IMR-90 (cell line): ENCODE measurements at regions not wholly inside any gene's neighbourhood (a gene's known extent, or its start where the extent isn't known, plus 50 kb on each side); places are given as distances from the start of the nearest gene placed in this dataset.

Experiments
- ATAC-seq: fragments of 200-7000 bp; cut with Tn5 transposase; 2 replicates; pipeline ENCODE4 v1.9.1; 2020; ENCODE audit warnings: low read depth, mild to moderate bottlenecking, moderate library complexity
- BruUV-seq: library from RNA; stranded (reverse); fragments of 400-500 nt; replicated peaks from 2 replicates; lab custom pipeline; 2021; lab: Mats Ljungman, UMichigan
- CTCF ChIA-PET: fragments of 300-600 bp; formaldehyde crosslinking; extraction: SDS; loops from one replicate; lab custom pipeline; 2021; ENCODE audit warnings: antibody characterized with exemption; lab: Yijun Ruan, JAX
- POLR2A ChIA-PET: fragments of 300-600 bp; sonication (Branson Sonifier 250); formaldehyde crosslinking; loops from one replicate; lab custom pipeline; 2022; ENCODE audit warnings: antibody characterized with exemption; ENCODE audit not compliant: unreplicated experiment; lab: Charles Lee
- DNase-seq: peaks from one replicate; pipeline ENCODE4 v3.0.0; 2013
- H2AFZ ChIP-seq: replicated peaks from 2 replicates; pipeline ENCODE3; 2013; ENCODE audit warnings: low read length, mild to moderate bottlenecking; ENCODE audit not compliant: poor library complexity
- H2AK5ac ChIP-seq: 2 replicates; pipeline ENCODE4 v1.6.1; 2013; ENCODE audit warnings: low read depth, low read length, inconsistent platforms
- H2AK9ac ChIP-seq: replicated peaks from 2 replicates; pipeline ENCODE3; 2013; ENCODE audit warnings: mild to moderate bottlenecking, low read depth, low read length, moderate library complexity; ENCODE audit not compliant: poor library complexity
- H2BK120ac ChIP-seq: 2 replicates; pipeline ENCODE4 v1.6.1; 2013; ENCODE audit warnings: low read depth, low read length, inconsistent platforms
- H2BK15ac ChIP-seq: 3 replicates; pipeline ENCODE4 v1.6.1; 2013; ENCODE audit warnings: low read depth, low read length, inconsistent platforms
- H2BK20ac ChIP-seq: 2 replicates; pipeline ENCODE4 v1.6.1; 2013; ENCODE audit warnings: low read depth, mild to moderate bottlenecking, inconsistent platforms, low read length, moderate library complexity
- H2BK5ac ChIP-seq: 2 replicates; pipeline ENCODE4 v1.6.1; 2013; ENCODE audit warnings: mild to moderate bottlenecking, low read depth, low read length, inconsistent platforms; ENCODE audit not compliant: poor library complexity, severe bottlenecking
- H3K14ac ChIP-seq: replicated peaks from 2 replicates; pipeline ENCODE4 v1.6.1; 2013; ENCODE audit warnings: low read depth, low read length, inconsistent platforms
- H3K18ac ChIP-seq: 2 replicates; pipeline ENCODE4 v1.6.1; 2013; ENCODE audit warnings: low read depth, low read length, control low read depth
- H3K23ac ChIP-seq: 2 replicates; pipeline ENCODE4 v1.6.1; 2013; ENCODE audit warnings: low read depth, low read length, inconsistent platforms
- H3K27ac ChIP-seq: 2 replicates; pipeline ENCODE4 v1.5.1; 2013; ENCODE audit warnings: mild to moderate bottlenecking, control low read depth, low read length; ENCODE audit not compliant: insufficient read depth
- H3K27me3 ChIP-seq: 2 replicates; pipeline ENCODE4 v1.6.1; 2013; ENCODE audit warnings: low read length; ENCODE audit not compliant: control insufficient read depth, insufficient read depth
- H3K36me3 ChIP-seq: 2 replicates; pipeline ENCODE4 v1.6.1; 2013; ENCODE audit warnings: low read length, mixed read lengths; ENCODE audit not compliant: control insufficient read depth, insufficient read depth
- H3K4ac ChIP-seq: 2 replicates; pipeline ENCODE4 v1.6.1; 2013; ENCODE audit warnings: low read depth, low read length, inconsistent platforms
- H3K4me1 ChIP-seq: 2 replicates; pipeline ENCODE4 v1.6.1; 2013; ENCODE audit warnings: low read length, mixed read lengths; ENCODE audit not compliant: control insufficient read depth, insufficient read depth
- H3K4me2 ChIP-seq: 2 replicates; pipeline ENCODE4 v1.6.1; 2013; ENCODE audit warnings: low read depth, mild to moderate bottlenecking, control low read depth, low read length, moderate library complexity
- H3K4me3 ChIP-seq: 2 replicates; pipeline ENCODE4 v1.5.1; 2013; ENCODE audit warnings: low read depth, mild to moderate bottlenecking, control low read depth, low read length, moderate library complexity; ENCODE audit not compliant: insufficient read depth
- H3K56ac ChIP-seq: 2 replicates; pipeline ENCODE4 v1.6.1; 2013; ENCODE audit warnings: low read length, inconsistent platforms; ENCODE audit not compliant: insufficient read depth; ENCODE audit errors: extremely low read depth
- H3K79me1 ChIP-seq, 2 experiments: 2 replicates each; pipeline ENCODE4 v1.6.1; 2013; ENCODE audit warnings: low read length in 2 of 2, inconsistent platforms in 1 of 2, low read depth in 1 of 2
- H3K9ac ChIP-seq: 2 replicates; pipeline ENCODE4 v1.6.1; 2013; ENCODE audit warnings: low read depth, low read length, control low read depth
- H3K9me1 ChIP-seq: 2 replicates; pipeline ENCODE4 v1.6.1; 2013; ENCODE audit warnings: low read length, inconsistent platforms; ENCODE audit not compliant: insufficient read depth
- H3K9me3 ChIP-seq: 2 replicates; pipeline ENCODE4 v1.6.1; 2013; ENCODE audit warnings: low read length; ENCODE audit not compliant: control insufficient read depth, insufficient read depth
- H4K20me1 ChIP-seq: 2 replicates; pipeline ENCODE4 v1.6.1; 2013; ENCODE audit warnings: low read length, inconsistent platforms; ENCODE audit not compliant: insufficient read depth
- H4K5ac ChIP-seq: 2 replicates; pipeline ENCODE4 v1.6.1; 2013; ENCODE audit warnings: mild to moderate bottlenecking, low read depth, low read length, control low read depth
- H4K8ac ChIP-seq, 2 experiments: 2 replicates each; pipeline ENCODE4 v1.6.1; 2013; ENCODE audit warnings: low read depth in 2 of 2, low read length in 2 of 2, control low read depth in 1 of 2, inconsistent platforms in 1 of 2
- H4K91ac ChIP-seq: 2 replicates; pipeline ENCODE4 v1.6.1; 2013; ENCODE audit warnings: low read depth, low read length, inconsistent platforms; ENCODE audit not compliant: insufficient read depth
- CTCF ChIP-seq: conservative IDR thresholded peaks from 2 replicates; pipeline ENCODE4 v1.5.1; 2012; ENCODE audit warnings: mild to moderate bottlenecking, low read depth, low read length, improper control_type of control experiment
- MAZ ChIP-seq: IDR thresholded peaks from 2 replicates; pipeline ENCODE4 v1.6.1; 2012; ENCODE audit warnings: low read depth, mild to moderate bottlenecking, low read length, improper control_type of control experiment, moderate library complexity, borderline replicate concordance
- NFE2L2 ChIP-seq: fragments of 150-350 bp; IDR thresholded peaks from 2 replicates; pipeline ENCODE4 v1.6.1; 2016; ENCODE audit warnings: low read depth, mild to moderate bottlenecking, low read length
- RAD21 ChIP-seq: IDR thresholded peaks from 2 replicates; pipeline ENCODE4 v1.6.1; 2012; ENCODE audit warnings: low read length, improper control_type of control experiment
- RFX5 ChIP-seq: IDR thresholded peaks from 2 replicates; pipeline ENCODE4 v1.8.0; 2012; ENCODE audit warnings: low read depth, mild to moderate bottlenecking, low read length, moderate library complexity
- SMC3 ChIP-seq: fragments of 150-350 bp; IDR thresholded peaks from 2 replicates; pipeline ENCODE4 v1.6.1; 2016; ENCODE audit warnings: low read depth, mild to moderate bottlenecking, antibody characterized with exemption, low read length, moderate library complexity
- WGBS, 2 experiments: methylation state at CpG; one replicate each; pipeline versions ENCODE4 v1.1.5 to v1.1.7; 2013; ENCODE audit warnings: missing lambda C conversion rate in 2 of 2; ENCODE audit not compliant: insufficient read length in 1 of 2; ENCODE audit errors: extremely low coverage in 2 of 2; 5-methylcytosine and 5-hydroxymethylcytosine counted together
- dilution Hi-C: fragments of 300-500 bp; cut with HindIII; formaldehyde crosslinking; loops from one replicate; pipeline ENCODE4 v1.14.3; 2018; ENCODE audit warnings: low sequenced_read_pairs; ENCODE audit not compliant: unreplicated experiment
- in situ Hi-C: fragments of 300-500 bp; cut with MboI; formaldehyde crosslinking; loops from 3 replicates; pipeline ENCODE4 v1.14.3; 2019; ENCODE audit warnings: low sequenced_read_pairs, inconsistent platforms, mixed read lengths
- intact Hi-C: fragments of 100-400 bp; cut with micrococcal nuclease; formaldehyde crosslinking; loops from 2 replicates; pipeline ENCODE4 v1.10.0; 2022

DNA sequence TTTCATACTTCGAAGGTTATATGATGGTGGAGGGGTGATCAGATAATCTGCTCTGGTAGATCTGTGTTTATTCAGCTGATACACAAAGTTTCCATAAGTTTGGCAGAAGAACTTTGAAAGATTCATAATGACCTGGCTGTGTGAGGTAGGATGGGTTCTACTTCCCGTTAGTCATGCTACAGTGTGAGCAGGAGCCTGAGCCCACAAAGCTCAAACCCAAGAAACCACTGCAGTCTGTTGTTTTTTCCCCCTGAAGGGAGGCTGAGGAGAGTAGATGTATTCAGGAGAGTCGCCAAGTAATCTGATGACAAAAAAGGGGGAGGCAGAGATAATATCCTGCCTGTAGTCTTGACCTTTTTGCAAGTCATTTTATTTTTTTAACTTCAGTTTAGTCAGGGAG lies 52.8 kb upstream of the PPP3CA start:
- H3K27ac ChIP-seq = no peak overlapping the region
- dilution Hi-C loops = no loop called here
- in situ Hi-C loops = no loop called here

More for the DNA sequence above, 52.8 kb upstream of the PPP3CA start:
- Histone ChIP-seq H4K20me1 (no peaks in the 10 kb centered on the region), H2BK120ac (no peak overlapping the region), H3K4ac (no peak overlapping the region), H2AK5ac (no peak overlapping the region), H4K8ac (no peak overlapping the region), H3K4me2 (no peak overlapping the region), H2BK15ac (no peak overlapping the region), H3K9me3 (no peaks in the 10 kb centered on the region), H4K91ac (no peak overlapping the region), H3K9ac (no peak overlapping the region), H3K4me1 (no peaks in the 10 kb centered on the region), H2BK20ac (no peak overlapping the region), H2AK9ac (no peak overlapping the region), H2BK5ac (no peak overlapping the region), H3K27me3 (no peaks in the 10 kb centered on the region), H3K4me3 (no peak overlapping the region), H3K9me1 (no peaks in the 10 kb centered on the region), H3K14ac (no peak overlapping the region), H4K5ac (no peak overlapping the region), H2AFZ (no peak overlapping the region), H3K79me1 (no peaks in the 10 kb centered on the region), H3K18ac (no peak overlapping the region; the same call in 1 of the 2 replicates), H3K56ac (no peak overlapping the region), H3K36me3 (no peaks in the 10 kb centered on the region), H3K23ac (no peak overlapping the region)
- peak; percentile 78 for DNase-seq
- ATAC-seq = no peak; the same call in none of the 2 replicates
- WGBS, 2 experiments = no CpG with 5 or more reads among the region's 3 CpGs
- TF ChIP-seq RFX5 (no peak), MAZ (no peak), CTCF (no peak), SMC3 (no peak), NFE2L2 (0 out of 2 replicates have a peak, but pooled peaks have one; percentile 3), RAD21 (no peak)
- intact Hi-C loops = no loop called here
- ChIA-PET POLR2A (interaction anchor here (0.6 kb wide), 1 partner anchor 378 kb away, joined by 5 read pairs; no protein-coding TSS in a partner anchor), CTCF (no interaction called here)
- no TSS peak for BruUV-seq
